Stimulated activated naive CD8-positive, alpha-beta T cell treated with anti-CD3 and anti-CD28 coated beads, Interleukin-15, Interleukin-2, amounts not matched to agents 100 U/mL and 50 U/mL, for 24 hours (primary cell): ENCODE measurements at regions not wholly inside any gene's neighbourhood (a gene's known extent, or its start where the extent isn't known, plus 50 kb on each side); places are given as distances from the start of the nearest gene placed in this dataset.

Source experiments
- ATAC-seq: fragments of 150-1000 bp; cut with Tn5 transposase; one replicate; pipeline ENCODE4 v1.10.0; 2021
- DNase-seq: peaks from one replicate; pipeline ENCODE4 v3.0.0; 2021

DNA sequence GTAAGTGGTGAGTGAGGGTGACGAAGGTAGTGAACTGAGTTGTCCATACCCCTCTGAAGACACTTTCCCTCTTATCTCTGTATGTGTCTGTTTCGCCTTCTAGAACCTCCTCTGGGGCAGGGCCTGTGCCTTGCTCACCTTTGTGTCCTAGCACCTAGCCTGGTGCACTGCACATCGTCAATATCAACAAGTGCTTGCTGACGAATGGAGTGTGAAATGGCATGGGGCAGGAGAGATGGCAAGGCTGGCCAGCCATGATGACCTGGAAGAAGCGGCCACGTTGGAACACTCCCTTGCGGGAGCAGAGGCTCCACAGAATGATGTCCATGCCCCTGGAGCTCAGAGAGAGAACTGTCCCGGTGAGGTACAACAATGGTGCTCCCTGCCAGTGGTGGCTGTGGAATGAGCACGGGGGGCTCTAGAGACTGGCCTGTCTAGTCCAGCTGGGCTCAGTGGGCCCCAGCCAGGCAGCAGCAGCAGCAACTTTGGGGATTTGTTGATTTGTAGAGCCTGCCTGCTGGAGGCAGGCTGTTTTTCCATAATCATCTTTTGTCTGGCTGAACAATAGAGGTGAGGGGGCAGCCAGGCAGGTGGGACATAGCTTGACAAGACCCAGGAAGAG is 112.2 kb upstream of the PJA1 start:
- ATAC-seq (no peak), DNase-seq (no peak)

DNA sequence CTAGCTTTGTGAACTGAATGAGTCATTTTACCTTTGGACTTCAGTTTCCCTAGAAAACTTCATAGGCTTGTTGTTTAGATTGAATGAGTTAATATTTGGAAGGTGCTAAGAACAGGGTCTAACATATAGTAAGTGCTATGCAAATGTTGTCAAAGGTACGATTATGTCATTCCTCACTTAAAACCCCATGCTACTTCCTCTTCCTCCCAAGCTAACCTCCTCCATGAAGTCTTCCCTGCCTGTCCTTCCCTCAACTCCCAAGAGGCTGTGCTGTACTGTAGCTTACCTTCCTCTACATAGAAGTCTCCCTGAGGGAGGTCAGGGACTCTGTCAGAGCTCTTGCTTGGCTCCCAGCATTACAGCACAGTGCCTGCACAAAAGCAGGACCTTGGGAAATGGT is 103.4 kb upstream of the PJA1 start:
- no peak for DNase-seq
- ATAC-seq, result no peak

DNA sequence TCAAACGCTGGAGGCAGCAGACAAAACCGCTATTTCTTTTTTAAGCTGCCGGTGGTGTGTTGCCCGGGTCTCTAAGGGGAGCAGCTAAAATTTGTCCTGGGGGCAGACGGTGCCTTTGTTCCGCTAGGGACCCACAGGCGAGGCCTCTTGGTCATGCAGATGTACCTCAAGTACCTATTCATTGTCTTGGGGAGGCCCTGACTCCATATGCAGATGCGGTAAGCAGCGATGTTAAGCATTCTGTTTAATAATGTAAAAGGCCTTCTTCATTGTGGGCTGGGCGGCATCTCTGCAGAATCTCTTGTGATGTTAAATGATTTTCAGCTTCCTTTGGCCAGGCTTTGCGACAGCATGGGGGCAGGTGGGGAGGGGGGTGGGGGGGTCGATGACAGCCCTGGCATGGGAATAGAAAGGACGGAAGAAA is 98.9 kb upstream of the PJA1 start:
- DNase-seq, result no peak
- ATAC-seq, result no peak

DNA sequence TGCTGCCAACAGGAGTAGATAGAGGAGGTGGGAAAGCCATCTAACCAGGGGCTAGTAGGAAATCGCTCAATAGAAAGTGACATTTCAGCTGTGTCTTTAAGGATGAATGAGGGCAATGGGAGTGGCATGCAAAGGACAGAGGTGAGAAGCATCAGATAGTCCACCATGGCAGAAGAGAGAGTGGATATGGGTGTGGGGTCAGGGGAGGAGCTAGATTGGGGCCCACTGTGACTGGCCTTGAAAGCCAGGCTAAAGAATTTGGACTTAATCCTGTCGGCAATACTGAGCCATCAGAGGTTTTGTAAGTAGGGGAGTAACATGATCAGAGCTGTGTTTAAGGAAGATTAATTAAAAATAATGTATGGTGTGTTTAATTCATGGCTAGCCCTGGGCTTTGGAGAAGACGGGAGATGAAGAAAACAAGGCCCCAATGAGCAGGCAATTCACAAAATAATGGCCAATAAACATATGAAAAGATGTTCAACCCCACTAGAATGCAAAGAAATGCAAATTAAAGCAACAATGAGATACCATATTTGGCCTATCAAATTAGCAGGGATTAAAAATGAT is 98.1 kb upstream of the PJA1 start:
- no peak for ATAC-seq
- DNase-seq, result no peak

DNA sequence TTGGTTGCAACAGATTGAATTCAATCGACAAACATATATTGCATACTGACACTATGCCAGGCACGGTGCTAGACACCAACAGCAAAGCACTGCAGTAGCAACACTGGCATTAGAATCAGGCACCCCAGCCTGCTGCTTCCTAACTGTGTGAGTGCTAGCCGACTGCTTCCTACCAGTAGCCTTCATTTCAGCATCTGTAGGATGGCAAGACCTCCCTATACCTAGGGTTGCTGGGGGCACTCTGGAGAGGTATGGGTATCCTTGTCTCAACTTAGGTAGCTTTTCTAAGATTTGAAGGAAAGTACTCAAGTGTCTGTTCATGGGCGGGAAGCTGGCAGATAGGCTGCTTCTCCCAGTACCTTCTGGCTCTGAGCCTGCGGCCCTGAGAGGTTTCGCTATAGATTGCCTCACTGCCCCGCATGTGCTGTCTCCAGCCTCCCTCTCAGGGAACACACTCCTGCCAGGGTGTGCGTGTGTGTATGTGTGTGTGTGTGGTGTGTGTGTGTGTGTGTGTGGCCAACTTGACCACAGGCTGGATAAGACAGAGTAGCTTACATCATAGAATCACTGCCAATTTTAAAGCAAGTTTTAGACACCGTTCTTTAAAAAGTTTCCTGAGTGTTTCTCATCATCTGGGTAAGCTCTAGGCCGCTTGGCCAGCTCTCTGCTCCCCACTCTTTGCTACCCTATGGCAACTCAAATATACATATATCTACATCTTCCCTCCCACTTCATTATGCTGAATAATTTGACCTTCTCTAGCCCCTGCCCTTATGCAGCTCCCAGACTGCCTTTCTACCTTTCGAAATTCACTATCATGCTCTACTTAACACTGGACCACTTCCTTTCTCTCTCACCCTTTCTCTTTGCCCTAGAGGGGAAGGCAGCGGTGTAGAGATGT is 97.0 kb upstream of the PJA1 start:
- ATAC-seq, result no peak
- no peak for DNase-seq

DNA sequence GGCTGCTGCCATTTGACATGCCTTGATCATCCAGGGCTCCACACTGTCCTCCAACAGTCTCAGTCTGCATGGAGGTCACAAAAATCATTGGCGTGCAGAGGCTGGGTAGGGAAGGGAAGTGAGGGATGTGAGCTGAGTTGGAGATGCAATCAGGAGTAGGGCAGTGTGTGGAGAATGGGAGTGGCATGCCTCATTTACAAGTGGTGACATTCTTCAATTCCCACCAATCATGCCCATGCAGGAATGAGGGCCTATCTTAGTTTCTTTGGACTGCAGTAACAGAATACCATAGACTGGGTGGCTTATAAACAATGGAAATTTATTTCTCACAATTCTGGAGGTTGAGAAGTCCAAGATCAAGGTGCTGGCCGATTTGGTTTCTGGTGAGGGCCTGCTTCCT is 94.9 kb upstream of the PJA1 start:
- no peak for DNase-seq
- ATAC-seq, result no peak

DNA sequence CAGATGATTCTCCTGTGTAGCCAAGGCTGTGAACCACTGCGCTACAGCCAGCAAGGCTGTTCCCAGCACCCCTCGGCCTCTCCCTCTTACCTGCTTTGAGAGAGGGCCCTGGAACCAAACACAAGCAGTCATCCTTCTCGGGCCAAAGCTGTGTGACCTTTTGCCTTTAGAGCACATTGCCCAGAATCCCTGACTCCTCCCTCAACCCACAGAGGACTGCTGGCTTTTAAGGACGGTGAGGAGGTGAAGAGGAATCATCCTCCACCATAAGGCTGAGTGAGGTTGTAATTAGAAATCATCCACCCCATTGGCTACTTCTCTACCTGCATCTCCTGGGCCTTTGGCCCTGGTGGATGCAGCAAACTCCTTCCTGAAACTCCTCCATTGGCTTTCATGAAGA is 93.6 kb upstream of the PJA1 start:
- ATAC-seq, result no peak
- DNase-seq, result no peak

DNA sequence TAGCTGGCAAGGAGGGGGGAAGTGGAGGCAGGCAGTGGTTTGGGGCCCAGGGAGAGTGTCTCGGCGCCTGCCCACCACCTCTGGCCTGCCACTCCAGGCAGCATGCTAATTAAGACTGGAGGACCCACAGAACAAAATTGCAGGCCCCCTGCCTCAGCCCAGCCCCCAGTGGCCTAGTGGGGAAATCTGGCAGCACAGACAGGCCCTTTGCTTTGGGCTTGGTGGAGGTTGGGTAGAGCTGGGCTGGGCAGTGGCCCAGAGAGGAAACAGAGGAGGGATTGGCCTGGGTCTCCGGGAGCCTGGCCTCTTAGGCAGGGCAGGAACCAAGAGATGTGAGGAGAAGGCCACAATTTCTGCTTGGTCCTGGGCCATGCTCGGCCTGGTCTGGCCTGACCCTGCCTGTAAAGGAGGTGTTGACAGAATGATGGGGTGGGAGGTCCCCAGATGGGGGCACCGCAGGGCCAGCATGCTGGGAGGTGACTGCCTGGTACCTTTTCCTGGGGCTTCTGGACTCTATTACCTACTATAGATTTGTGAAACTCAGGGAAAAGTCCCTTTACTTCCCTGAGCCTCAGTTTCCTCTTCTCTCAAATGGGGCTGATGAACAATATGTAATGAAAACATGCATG is 92.4 kb upstream of the PJA1 start:
- DNase-seq (no peak), ATAC-seq (no peak)

DNA sequence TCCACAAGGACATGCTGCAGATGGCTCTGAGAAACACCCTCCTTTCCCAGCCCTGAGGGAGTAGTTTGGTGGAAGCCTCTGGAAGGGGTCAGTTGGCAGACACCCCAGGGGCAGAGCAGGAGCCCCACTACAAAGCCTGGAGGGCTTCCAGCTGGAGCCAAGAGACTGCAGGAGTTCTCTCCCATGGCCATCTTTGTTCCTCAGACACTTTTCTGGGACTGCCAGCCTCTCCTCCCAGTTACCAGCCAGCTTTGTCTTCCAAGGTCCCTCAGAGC is 91.0 kb upstream of the PJA1 start:
- DNase-seq (no peak), ATAC-seq (no peak)

DNA sequence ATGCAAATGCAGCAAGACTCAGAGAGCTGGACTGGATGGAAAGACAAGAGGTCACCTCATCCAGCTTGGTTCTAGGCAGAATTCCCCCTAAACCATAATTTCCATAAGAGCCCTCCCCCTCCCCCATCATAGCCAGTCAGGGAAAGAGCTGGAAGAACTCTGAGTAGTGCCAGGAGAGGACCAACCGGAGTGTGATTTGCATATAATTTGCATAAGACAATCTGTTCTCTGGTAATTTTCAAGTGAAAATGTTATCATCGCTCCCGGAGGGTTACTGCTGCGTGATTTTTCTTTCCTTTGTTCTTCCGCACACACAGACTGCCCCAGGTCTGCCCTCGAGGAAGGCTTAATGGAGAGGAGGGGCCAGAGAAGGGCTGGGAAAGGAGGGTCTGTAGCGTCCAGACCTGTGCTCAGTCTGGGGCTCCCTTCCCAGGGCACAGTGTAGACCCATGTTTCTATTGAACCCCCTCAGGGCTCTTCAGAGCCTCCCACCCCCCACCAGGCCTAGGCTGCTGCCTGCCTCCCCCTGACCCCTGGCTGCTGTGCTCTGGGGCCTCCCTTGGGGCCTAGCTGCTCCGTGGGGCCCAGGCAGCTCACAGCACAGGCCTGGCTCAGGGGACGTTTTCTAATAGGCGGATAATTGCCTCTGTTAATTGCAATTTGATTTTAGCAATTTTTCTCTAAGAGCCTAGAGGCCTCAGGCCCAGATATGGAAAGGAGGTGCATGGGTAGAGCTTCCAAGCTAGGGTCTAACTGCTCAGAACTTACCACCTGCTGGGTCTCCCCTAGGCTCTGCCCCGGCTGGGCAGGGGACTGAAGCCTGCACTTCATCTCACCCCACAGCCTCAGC is 90.4 kb upstream of the PJA1 start:
- no peak for ATAC-seq

DNA sequence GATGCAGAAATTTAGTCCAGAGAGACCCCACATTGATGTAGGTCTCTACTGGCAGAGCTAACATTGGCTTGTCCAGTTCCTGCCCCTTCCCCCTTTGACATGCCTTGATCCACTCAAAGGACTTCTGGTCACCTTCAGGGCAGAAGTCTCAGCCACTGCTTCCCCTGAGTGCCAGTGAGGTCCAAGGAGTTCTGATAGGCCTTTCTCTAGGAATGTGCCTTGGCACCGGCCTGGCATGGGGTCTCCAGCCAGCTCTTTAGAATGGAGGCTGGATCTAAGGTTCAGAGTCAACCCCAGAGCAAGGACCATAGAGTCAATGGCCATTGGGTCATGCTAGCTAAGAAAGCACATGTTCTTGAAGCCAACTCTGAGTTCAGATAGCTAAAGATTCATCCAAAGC is 88.6 kb upstream of the PJA1 start:
- DNase-seq, result no peak
- no peak for ATAC-seq

More for the DNA sequence above, 90.4 kb upstream of the PJA1 start:
- DNase-seq, result no peak

DNA sequence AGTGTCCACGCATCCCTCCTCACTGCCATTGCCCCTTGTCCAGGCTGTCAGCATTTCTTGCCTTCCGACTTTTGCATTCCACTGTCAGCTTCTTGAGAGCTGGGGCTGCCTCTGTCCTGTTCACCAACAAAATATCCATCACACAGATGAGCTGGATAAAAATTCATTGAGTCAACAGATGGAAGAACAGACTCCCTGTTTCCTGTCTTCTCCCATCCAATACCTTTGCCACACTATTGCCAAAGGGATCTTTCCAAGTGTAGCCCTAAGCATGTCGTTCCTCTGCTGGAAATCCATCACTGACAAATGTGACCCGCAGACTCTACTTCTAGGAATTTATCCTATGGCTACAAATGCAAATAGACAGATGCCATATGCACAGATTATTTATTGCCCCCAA is 78.0 kb upstream of the PJA1 start:
- DNase-seq (no peak), ATAC-seq (no peak)

DNA sequence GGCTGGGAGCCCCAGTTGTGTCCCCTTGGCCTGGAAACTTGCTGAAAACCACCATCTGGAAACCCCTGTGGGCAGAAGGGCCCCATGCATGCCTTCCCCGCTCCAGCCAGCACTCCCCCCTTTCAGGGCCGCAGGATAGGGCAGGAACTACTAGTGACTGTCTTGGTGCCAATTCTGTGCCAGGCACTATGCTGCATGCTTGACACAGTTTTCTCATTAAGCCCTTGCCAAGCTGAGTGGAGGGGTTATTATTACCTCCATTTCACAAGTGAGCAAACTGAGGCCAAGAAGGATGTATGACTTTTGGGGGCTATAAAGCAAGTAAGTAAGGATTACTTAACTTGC is 73.6 kb upstream of the PJA1 start:
- ATAC-seq, result no peak
- no peak for DNase-seq

DNA sequence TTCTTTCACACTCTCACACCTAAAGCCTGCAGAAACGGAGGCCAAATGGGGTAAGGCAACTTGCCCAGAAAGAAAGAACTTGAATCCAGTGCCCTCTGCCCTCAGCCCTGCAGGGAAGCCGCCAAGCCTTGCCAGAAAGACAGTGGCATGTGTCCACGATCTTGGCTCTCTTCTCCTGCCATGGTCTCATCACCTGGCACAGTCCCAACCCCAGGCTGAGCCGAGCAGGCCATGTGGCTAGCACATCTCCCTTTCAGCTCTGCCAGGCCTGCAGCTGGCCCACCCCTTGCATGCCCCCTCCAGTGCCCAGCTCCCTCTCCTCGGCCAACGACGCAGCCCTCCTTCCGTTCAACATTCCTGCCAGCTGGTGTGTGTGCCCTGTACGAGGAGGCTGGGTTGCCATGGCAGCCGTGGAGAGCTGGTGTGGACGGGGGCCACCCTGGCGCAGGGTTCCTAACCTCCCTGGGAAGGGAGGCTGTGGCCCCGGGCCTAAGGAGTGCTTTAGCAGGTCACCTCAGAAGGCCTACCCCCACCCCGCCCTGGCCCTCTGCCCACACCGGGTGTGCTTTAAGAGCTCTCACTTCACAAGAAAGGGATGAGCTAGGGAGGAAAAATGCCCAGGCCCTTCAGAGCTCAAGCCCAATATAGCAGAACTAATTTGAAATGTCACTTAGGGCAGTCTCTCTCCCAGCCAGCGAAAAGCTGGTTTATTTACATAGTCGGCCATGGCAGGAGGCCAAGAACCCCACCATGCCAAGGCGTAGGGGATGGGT is 73.0 kb upstream of the PJA1 start:
- DNase-seq (no peak), ATAC-seq (no peak)

DNA sequence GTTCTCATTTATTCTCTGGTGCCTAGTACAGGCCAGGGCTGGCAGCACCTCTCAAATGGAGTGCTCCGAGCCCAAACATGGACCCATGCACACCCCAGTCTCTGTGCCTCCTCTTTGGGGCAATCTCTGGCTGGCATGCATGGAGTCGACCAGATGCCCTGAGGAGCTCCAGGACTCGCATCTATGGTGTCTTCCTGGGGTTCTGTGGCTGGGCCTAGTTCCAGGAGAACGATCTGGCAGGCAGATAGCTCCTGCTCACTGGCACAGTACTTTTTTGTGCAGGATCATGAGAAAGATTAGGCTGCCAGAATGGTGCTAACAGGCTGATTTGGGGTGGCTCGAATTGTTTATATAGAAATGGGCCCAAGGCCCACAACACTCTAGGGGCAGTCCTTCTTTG is 72.0 kb upstream of the PJA1 start:
- ATAC-seq (no peak), DNase-seq (no peak)

DNA sequence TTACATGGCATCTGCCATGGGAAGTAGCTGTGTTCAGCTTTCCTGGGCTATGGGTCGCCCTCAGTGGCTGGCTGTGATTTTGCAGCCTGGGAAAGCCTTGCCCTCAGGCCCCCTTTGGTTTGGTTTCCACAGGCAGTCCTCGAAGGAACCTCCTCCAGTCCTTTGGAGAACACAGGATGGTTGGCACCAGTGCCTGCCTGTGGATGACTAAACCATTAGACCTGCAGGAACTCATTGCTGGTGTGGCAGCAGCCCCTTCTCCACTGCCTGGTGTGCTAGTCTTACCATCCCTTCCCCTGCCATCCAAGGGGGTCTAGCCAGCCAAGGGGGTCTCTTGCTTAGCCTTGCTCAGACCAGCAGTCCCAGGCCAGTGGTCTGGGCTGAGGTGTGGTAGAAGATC is 71.4 kb upstream of the PJA1 start:
- DNase-seq (no peak), ATAC-seq (no peak)

DNA sequence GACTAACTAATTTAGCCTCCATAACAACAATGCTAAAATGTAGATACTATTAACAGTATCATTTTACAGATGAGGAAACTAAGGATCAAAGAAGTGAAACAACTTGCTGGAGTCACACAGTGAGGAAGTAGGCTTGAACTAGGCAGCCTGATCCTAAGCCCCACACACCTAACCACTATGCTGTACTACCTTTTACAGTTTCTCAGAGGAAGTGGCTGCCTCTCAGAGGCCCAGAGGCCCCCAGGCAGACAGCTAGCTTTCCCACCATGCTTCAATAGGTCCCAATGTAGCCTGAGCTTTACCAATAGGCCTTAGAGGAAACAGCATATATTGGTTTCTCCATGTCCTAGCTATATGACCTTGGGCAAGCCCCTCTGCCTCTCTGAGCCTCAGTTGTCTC is 69.4 kb upstream of the PJA1 start:
- no peak for DNase-seq
- no peak for ATAC-seq

DNA sequence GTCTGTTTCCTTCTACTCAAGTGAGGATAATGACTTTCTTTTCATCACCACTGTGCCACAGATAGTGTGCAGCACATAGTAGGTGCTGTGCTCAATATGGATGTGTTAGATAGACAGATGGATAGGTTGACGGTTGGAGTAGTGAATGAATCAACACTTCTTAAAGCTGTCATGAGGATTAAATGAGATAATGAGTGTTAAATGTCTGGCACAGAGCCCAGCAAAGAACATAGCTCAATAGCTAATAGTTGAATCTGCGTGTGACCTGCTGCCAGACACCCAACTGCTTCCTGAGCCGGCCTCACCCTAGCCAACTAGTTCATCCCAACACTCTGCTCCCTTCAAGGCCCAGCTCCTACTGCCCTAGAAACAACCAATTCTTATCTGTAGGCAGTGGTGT is 67.7 kb upstream of the PJA1 start:
- ATAC-seq (no peak), DNase-seq (no peak)

DNA sequence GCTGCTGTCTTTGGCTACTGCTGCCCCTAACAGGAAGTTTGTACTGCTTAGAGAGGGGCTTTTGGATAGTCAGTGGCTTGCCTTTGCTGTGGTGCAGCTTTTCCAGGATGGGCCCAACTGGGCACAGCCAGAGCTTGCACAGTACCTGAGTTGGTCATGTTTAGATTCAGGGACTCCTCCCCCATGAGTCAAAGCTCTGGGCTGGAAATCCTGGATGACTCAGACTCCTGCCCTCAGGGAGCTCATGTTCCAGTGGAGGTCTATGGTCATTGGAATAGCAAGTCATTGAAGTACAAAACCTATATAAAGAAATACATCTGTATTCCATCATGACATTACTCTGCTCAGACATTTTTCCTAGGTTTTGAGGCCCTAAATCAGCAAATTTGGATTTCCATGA is 66.7 kb upstream of the PJA1 start:
- DNase-seq (no peak), ATAC-seq (no peak)

DNA sequence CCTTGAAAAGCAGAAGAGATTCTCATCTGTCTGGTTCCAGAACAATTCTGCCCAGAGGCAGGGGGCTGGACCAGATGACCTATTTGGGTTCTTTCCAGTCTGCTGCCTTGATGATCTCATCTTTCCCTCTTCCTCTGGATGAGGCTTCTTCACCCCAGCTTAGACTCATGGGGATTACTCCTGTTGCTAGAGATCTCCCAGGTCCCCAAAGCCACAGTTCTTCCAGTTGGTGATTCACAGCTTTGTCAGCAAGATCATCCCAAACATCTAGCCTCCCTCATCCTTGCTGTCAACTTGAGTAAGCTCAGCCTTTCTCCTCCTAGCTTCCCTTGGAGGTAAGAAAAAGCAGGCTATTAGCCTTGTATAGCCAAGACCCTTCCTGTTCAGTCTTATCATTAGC is 64.2 kb upstream of the PJA1 start:
- no peak for DNase-seq
- no peak for ATAC-seq

DNA sequence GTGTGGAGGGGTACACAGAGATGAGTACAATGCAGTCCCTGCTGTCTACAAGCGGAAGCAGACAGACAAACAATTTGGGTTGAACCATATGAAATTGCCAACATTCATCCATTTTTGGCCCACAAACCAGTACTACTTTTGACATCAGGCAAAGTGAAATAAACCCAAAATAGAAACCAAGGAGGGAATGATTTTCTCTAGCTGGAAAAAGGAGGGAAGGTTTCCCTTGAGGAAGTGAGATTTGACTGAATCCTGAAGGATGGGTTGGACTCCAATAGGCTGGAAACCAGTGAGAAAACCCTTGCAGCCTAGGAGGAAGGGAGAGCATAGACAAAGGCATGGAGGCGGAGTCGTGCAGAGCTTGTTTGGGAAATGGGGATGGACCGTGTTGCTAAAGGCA is 63.5 kb upstream of the PJA1 start:
- DNase-seq, result no peak
- ATAC-seq, result no peak
